ENCODE measurements at regions not wholly inside any gene's neighbourhood (a gene's known extent, or its start where the extent isn't known, plus 50 kb on each side); places are given as distances from the start of the nearest gene placed in this dataset.

DNA sequence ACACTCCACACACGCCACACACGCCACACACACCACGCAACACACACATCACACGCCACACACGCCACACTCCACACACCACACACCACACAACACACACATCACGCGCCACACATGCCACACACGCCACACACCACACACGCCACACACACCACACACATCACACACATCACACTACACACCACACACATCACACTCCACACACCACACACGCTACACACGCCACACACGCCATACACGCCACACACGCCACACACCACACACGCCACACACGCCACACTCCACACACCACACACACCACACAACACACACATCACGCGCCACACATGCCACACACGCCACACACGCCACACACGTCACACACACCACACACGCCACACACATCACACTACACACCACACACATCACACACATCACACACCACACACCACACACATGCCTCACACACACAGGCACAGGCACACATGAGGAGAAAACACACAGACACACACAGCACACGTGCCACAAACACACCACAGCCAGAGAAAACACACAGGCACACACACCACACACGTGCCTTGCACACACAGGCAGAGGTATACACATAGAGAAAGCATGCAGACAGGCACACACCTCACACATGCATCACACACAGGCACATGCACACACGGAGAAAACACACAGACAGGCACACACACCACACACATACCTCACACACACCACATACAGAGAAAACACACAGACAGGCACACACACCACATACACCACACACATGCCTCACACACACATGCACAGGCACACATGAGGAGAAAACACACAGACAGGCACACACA is 241.5 kb upstream of the MYT1L start:
- no peak for DNase-seq

DNA sequence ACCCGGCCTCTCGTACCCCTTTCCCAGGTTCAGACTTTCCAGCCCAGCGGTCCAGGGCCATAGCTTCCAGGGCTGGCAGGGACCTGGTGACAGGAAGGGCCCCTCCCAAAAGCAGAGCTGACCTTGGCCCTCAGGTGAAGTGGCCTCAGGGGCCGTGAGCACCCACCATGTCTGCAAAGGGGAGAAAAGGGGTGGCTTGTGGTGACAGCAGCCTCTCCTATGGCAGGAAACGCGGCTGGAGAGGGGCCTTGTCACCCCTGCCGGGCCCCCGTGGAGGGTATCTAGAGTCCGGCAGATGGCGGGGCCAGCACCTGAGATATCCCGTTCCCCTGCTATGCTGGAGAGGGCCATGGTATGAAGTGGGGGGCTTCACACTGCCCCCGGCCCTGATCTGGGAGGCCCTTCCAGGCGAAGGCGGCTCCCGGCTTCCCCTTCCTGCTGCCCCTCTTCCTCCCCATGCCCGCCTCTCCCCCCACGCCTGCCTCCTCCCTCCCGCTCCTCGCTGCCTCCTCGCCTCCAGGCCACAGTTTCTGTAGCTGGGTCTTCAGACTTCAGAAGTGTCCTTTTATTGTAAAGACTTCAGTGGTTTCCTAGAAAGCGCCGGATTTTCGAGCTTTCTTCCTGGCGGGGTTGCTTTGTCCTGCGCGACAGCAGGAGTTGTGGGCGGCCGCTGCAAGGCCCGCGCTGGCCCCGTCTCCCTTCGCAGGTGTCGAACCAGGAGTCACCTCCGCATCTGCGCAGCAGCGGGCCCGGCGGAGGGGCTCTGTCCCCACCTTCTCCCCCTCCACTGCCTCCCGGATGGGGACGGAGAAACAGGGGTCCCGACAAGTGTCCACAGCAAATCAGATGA is 240.5 kb upstream of the MYT1L start:
- no peak for DNase-seq

DNA sequence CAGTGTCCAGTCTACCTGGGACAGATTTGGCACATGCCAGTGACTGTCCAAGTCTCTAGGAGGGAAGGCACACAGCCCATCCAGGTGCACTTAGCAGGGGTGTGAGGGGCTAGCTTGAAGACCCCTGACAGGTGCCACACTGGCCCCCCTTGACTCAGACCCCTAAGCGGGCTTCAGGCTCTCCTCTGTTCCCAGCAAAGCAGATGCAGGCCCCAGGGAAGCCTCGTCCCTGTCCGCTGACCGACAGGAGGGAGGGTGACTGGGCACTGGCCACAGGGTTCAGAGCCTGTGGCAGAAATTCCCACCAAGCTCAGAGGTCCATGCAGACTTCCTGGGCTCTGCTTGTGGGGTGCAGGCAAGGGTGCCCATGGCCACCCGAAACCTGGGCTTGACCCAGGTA is 239.8 kb upstream of the MYT1L start:
- no peak for DNase-seq

DNA sequence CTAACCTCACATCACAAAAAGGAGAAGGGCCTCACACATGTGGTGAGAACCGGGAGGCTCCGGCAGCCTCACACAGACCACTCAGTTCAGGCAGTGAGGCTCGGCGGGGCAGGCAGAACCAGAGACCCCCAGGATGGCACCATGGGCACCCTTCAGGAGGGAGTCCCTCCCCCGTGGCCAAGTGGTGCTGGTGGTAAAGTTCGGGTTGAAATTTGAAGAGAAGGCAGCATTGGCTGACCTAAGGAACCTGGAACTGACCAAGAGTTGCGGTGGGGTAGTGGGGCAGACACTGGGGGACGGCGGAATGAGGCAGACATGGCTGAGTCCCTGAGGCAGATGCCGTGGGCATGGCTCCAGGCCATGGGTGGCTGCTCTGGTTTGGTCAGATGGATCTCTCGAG is 239.3 kb upstream of the MYT1L start:
- no peak for DNase-seq

DNA sequence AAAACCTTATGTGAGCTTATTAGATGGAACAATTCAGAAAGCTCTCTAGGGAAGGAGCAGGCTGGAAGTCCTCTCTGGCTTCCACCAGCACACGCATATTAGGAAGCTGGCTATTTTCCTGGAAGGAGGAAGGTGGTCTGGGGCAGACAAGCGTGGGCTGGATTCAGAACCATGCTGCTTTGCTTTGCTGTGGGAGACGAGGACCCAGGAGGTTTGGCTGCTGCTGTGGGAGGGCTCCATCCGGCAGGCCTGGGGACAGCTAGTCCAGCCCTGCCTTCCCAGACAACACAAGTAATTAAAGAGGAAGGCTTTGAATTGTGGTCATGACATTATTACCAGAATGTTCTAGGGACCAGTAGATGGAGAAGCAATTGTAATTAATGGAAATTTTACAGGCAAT is 238.8 kb upstream of the MYT1L start:
- no peak for DNase-seq

DNA sequence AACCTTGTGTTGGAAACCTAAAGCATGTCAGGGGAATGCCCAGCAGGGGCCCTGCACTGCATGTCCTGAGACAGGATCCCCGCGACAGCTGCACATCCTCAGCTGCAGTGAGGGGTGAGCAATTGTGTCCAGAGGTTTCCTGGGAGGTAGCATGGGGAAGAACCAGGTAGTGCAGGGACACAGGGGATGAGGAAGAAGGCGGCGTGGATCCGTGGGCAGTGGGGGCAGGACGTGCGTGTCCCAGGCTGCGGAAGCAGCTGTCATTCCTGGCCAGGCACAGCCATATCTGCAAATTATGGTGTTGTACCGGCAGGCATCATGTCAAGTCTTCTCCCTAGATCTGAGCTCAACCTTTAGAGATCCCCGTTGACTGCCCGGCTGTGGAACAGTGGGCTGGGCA is 238.2 kb upstream of the MYT1L start:
- DNase-seq = no peak

DNA sequence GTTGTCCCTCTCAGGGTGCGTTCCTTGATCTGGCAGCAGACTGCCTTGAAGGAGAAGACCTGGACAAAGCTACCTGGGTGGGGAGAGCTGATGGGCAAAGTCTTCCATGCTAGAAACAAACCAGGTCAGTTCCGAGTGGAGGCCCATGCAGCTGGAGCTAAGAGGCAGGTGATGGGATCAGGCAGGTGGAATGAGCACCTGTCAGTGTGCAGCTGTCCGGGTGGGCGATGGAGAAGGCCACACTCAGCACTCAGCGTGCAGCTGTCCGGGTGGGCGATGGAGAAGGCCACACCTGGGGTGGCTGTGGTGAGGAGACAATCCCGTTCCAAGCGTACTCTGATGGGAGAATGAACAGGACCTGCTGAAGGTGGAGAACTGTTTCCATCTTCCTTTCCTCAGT is 237.3 kb upstream of the MYT1L start:
- DNase-seq = no peak

DNA sequence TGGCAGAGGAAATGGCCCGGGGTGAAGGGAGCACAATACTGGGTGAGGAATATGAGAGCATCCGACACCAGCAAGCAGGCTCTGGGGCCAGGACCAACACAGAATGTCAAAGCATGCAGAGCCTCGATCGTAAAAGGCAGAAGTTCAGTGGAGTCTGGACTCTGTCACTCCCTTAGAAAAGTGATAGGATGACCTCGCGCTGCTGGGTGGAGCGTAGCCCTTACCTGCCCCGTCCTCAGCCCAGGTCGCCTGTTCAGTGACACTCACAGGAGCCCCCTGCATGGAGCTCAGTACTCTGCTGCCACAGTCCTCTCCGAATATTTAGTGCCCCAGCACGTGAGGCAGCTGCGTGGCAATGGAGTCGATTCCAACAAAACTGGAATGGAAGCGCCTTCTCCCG is 236.7 kb upstream of the MYT1L start:
- no peak for DNase-seq

DNA sequence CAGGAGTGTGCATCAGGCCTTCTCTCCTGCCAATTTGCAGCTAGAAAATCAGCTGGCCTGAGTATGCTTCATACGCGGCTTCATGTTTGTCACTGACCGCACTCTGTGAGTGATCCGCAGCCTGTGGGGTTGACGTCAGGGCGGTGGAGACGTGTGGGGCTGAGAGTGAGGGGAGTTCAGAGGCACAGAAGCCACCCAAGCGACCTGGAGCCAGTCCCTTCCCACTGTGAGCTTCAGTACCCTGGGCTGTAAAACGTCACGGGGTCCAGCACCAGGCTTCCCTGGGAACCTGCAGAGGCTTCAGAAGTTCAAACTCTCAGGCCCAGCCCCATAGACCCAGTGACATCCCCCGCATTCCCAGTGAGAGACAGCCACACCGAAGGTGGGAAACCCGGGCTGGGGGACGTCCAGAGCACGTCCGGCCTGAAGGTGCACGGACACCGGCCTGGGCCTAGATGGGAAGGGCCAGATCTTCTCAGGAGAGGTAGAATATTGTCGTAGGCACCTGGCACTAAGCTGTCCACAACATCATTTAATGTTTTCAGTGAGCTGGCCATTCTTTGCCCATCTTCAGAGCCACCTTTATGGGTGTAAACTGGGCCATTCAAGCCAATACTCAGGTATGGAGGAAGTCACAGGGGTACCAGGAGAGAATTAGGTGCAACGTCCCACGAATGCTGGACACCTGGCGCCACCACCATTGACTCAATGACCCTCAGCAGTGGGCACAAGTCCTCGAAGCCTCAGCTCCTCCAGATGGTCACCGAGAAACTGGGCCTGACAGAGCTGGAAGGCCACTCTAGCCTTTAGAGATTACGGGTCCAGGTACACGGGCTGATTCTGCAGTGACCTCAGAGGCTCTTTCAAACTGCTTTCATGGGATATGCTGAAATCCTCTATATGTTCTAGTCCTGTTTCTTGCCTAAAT is 235.6 kb upstream of the MYT1L start:
- DNase-seq = no peak

DNA sequence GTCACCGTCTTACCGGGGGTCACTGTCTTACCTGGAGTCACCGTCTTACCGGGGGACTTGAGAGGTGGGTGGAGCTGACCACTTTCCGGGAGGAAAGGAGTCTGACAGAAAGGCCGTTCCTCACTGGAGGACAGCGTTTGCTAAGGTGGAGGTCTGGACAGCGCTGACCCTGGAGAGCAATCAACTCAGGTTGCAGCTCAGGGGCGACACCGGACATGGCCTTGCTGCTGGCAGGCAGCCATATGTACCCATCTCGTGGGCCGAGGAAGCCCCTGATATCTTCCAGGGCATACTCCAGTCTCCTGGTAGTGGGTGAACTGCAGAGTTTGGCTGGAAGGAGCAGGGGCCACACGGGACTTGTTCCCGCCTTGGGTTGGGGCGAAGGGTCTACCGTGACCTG is 234.6 kb upstream of the MYT1L start:
- DNase-seq = no peak

DNA sequence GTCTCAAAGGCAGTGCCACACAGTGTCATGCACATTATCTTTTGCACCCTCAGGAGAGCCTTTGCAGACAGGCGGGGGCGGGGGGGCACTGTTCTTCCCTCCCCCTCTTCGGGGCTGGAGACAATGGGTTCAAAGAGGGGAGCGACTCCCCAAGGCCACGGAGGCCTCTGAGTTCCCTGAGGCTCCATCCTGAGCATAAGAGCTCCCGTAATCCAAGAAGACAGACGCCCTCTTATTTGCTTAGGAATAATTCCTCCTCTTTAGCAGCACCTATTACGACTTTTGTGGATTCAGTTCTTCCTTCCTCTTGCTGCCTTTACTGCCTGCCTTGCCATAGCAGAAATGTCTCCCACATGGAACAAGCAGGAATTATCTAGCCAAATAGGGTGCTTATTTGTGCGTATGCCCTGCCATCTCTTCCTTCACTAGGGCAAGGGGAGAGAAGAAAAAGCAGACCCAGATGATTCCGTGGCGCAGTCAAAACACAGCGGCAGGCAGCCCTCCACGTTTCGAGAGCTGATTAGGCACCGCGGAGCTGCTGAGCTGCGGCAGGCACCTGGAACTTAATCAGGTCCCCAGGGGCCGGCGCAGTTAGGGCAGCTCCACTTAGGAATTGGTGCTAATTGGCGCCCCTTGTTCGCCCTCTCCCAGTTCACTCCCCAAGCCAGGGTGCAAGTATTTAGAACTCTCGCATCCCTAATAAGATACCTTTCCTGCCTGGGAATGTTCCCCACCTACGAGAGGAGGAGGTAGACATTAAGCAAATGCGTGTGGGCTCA is 233.4 kb upstream of the MYT1L start:
- no peak for DNase-seq

DNA sequence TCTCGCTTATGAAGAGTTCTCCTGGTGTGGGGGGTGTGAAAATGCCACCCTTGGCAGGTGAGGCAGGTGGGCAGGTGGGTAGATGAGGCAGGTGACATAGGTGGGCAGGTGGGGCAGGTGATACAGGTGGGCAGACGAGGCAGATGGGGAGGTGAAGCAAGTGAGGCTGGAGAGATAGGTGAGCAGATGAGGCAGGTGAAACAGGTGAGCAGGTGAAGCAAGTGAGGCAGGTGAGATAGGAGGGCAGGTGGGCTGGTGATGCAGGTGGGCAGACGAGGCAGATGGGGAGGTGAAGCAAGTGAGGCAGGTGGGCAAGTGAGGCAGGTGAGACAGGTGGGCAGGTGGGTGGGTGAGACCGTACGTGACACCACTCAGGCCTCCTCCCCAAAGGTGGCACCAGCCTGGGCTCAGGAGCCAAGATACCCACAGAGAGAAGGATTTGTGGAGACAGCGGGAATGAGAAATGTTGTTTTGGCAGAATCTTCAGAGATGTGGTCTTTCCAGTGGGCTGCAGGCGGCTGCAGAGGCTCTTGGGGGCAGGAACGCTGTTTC is 232.3 kb upstream of the MYT1L start:
- no peak for DNase-seq

DNA sequence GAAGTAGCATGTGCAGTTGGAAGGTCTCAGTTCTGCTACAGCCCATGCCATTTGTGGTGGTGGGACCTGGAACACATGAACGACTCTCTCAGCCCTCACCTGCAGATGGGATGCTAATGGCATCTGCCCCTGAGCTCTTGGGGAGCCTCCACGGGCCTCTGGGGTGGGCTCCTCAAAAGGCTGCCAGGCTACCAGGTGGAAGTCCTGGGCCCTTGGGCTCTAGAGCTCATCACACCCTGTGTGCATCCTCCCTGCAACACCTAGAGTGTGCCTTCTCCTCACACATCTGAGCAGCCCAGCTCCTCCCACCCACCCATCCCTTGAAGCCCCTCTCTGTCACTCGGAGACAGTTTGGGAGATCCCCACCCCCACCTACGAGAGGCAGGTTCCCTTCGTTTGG is 231.8 kb upstream of the MYT1L start:
- DNase-seq = no peak

DNA sequence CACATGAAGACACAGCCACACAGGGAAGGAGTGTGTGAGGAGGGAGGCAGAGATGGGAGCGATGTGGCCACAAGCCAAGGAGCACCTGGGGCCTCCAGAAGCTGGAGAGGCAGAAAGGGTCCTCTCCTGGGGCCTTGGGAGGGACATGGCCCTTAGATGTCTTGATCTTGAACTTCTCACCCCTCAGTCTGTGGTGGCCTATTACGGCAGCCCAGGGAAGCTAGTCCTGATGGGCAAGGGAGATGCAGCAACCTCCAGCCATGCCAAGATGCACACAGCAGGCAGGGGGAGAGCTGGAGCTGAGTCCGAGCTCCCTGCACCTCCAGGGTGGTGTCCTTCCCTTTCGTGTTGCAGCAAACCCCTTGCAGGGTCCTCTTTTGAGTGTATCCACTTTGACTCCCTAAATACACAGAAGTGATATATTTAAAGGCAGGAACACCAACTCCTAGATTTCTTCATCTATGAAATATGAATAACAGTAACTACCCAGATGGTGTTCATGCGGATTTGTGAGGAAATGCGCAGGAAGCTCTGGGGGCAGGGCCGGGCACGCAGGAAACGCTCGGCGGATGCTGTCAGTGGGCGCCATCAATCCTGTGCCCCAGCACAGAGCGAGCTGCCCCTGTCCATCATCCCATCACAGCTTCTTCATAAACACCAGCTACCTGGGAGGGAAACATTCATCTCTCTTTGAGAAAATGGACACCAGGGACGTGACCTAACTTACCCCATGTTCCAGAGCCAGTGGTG is 230.4 kb upstream of the MYT1L start:
- no peak for DNase-seq

DNA sequence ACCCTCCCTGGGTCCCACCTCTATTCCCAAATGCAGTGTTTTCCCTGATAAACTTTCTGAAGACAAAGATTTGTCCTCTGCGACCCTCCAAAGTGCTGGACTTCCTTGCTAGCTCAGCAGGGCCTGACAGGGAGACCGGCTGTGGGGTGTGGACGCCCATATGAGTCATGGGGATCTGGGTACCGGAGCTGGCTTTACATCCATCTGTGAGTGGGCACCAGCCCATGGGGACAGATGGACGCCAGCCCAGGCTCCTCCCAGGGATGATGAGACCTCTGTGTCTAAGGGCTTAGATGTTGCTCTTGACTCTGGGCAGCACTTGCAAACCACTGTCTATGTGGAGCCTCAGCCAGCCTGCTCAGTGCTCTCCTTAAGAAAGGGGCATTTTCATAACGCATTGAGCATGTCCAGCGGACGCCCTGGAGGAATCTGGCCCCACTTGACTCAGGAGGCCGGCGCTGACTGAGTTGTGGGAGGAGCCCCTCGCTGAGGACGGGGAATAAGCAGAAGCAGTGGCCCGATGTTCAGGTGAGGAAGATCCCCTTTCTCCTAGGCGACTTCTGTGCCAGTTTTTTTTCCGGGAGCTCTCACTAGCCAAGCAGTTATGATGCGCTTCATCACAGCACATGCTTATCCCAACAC is 229.4 kb upstream of the MYT1L start:
- DNase-seq = no peak

DNA sequence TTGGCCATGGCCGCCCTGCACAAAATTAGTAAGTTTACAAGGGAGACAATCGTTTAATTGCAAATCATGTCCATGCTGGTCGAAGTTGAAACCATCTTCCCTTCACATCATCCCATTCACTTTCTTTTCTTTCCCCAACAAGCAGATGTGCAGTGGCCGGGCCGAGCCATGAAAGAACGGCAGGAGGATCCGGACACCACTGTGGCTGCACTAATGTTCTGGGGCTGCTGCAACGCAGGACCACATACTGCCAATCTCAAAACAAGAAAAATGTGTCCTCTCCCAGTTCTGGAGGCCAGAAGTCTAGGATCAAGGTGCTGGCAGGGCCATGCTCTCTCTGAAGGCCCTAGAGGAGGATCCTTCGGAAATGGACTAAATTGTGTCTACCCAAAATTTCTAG is 227.4 kb upstream of the MYT1L start:
- DNase-seq = no peak

DNA sequence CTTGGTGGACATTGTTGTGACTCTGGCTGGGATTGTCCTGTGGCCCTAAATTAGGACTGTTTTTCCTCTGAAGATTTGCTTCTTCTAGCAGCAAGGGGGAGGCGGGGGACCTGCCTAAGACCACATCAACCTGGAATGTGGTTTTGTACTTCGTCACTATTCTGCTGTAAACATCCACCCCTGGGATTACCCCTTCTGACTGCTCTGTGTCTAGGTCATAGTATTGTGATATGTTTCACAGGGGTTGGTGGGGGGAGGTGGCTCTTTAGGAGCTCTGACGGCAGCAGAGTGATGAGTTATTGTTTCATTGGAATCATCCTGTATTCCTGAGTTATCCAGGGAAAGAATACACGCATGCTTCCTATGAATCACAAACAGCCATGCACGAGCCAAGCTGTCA is 226.4 kb upstream of the MYT1L start:
- no peak for DNase-seq

DNA sequence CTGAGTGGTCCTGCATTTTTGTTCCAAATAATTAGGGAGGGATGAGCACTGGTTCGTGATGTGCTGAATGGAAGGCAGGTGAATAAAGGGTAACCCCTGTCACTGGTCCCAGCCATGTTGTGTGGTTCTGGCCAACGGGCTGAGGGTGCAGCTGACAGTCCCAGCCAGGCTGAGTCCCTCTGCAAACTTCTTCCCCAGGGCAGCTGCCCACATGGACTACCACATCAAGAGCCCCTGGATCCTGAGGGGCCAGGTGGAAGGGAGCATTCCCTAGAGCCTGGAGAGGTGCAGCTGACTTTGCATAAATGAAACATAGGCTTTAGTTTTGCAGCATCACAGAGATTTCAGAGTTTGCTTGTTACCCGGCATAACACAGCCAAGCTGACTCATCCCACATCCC is 219.8 kb upstream of the MYT1L start:
- DNase-seq = no peak

DNA sequence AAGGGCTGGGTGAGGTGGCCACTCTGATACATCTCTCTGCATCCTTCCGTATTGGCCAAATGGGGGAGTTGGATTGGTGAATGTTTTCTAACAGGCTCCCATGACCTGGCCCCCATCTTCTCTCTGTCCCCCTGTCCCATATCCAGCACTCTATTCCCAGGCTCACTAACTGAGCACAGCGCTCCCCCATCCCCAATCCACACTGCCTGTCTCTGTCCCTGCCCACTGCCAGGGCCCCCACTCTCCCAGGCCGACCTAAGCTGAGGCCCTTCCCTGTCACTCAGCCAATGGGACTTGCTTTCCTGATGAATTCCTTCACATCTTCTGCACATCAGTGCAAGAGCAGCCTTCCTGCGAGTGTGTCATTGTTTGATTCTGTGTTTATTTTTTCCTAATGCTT is 216.8 kb upstream of the MYT1L start:
- DNase-seq = no peak

DNA sequence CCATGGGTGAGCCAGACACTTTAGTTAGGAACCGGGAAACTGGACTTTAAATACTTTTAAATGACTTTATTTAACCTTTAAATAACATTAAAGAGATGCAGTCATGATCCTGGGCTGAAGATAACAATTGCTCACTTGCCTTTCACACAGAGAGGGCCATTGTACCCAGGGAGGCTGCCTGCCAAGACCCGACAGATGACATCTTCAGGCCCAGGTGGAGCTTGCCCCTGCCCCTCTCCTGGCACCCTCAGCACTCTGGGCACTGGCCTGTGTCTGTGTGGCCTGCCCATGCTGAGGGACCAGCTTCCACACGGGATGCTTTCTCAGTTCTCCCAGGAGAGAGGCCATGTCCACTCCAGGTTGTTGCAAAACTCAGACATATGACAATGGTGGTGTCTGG is 216.4 kb upstream of the MYT1L start:
- DNase-seq = no peak

DNA sequence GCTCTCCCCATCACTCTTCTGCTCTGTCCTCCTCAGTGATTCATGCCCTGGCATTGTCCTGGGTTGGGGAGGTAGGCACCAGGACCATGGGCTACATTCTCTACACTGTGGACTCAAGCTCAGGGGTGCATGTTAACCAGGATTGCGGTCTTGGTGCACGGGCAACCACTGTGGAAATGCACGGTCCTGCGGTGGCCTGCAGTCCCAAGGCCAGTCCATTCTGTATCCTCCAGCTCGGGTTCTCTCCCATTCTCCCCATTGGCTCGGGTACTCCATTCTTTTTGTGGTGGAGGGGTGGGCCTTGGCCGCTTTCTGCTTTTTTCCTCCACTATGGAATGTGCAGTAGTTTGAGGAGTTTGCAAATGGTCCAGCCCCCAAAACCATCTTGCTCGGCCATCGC is 215.0 kb upstream of the MYT1L start:
- no peak for DNase-seq

All from AML-193 (cell line).